Nephron (organoid): ENCODE measurements at regions not wholly inside any gene's neighbourhood (a gene's known extent, or its start where the extent isn't known, plus 50 kb on each side); places are given as distances from the start of the nearest gene placed in this dataset.

Experiments used
- H3K27ac Mint-ChIP-seq, 3 experiments: 2 replicates each; pipeline ENCODE4 v1.8.0; 2020; ENCODE audit warnings: mixed read lengths in 3 of 3, mild to moderate bottlenecking in 2 of 3, moderate library complexity in 1 of 3
- H3K27me3 Mint-ChIP-seq: 2 replicates; pipeline ENCODE4 v1.8.0; 2021; ENCODE audit warnings: low read depth, mild to moderate bottlenecking, moderate library complexity, mixed read lengths
- H3K36me3 Mint-ChIP-seq: 2 replicates; pipeline ENCODE4 v1.8.0; 2020; ENCODE audit warnings: low read depth, mixed read lengths
- H3K4me1 Mint-ChIP-seq: 2 replicates; pipeline ENCODE4 v1.8.0; 2020; ENCODE audit warnings: mixed read lengths
- H3K4me3 Mint-ChIP-seq, 3 experiments: 2 replicates each; pipeline ENCODE4 v1.8.0; 2020; ENCODE audit warnings: mild to moderate bottlenecking in 3 of 3, mixed read lengths in 3 of 3, moderate library complexity in 2 of 3
- H3K9me3 Mint-ChIP-seq: 2 replicates; pipeline ENCODE4 v1.8.0; 2020; ENCODE audit warnings: mixed read lengths
- TF ChIP-seq, protein P1 (sequence below), 3 experiments: fragments of 200-600 bp; sonication (generic); IDR thresholded peaks; one replicate each; pipeline ENCODE4 v1.5.0; 2021; ENCODE audit warnings: antibody characterized with exemption in 3 of 3; ENCODE audit not compliant: unreplicated experiment in 3 of 3

DNA sequence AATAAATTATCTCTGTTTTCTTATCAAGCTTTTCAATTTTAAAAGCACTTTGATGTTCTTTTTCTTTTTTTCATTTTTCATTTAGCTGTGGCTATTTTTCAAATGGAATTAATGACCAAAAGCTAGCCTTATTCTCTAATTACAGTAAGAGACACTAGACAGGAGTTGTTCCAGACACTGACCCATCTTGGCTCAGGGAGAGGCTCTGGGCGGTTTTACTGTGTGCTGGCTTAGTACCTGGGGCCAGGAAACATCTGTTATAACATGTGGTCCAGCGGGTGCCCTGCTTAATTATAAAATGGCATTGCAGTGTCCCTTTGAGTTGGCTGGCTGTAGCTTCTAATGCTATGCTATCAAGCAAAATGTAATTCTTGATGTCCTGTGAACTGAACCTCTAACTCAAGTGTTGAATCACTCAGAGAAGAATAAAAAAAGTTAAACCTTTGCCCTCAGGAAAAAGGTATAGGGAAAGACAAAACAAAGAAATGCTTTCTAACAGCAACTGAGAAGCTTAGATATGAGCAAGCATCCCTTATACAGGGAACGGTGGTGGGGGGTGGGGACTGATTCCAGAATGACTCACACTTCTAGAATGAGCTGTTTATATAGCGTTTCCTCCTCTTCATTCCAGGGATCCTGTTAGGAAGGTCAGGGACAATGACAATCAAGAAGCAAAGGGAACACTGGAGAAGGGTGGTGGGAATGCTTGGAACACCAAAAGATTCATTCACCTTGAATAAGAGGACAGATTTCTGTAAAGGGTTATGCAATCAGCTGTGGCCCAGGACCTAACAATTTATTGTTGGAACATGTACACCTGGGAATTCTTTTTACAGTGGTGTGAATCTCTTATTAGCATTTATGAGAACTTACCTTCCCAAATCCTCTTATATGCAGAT lies 58.7 kb upstream of the NFIB start:
- H3K27me3 Mint-ChIP-seq: no peaks in the 10 kb centered on the region
- TF ChIP-seq, protein P1, sequence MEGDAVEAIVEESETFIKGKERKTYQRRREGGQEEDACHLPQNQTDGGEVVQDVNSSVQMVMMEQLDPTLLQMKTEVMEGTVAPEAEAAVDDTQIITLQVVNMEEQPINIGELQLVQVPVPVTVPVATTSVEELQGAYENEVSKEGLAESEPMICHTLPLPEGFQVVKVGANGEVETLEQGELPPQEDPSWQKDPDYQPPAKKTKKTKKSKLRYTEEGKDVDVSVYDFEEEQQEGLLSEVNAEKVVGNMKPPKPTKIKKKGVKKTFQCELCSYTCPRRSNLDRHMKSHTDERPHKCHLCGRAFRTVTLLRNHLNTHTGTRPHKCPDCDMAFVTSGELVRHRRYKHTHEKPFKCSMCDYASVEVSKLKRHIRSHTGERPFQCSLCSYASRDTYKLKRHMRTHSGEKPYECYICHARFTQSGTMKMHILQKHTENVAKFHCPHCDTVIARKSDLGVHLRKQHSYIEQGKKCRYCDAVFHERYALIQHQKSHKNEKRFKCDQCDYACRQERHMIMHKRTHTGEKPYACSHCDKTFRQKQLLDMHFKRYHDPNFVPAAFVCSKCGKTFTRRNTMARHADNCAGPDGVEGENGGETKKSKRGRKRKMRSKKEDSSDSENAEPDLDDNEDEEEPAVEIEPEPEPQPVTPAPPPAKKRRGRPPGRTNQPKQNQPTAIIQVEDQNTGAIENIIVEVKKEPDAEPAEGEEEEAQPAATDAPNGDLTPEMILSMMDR (IDR thresholded peaks at IDR 0.05; ENCODE audit: unreplicated experiment in 3 of 3): no peak
- peaks cover 2% of the 10 kb centered on the region for H3K9me3 Mint-ChIP-seq
- no peaks in the 10 kb centered on the region for H3K36me3 Mint-ChIP-seq
- peak overlapping the region in 1 of 3 experiments; percentile 30 for H3K4me3 Mint-ChIP-seq
- peak overlapping the region; percentile 94 to 99 (median 98) for H3K27ac Mint-ChIP-seq
- peaks cover 28% of the 10 kb centered on the region for H3K4me1 Mint-ChIP-seq

DNA sequence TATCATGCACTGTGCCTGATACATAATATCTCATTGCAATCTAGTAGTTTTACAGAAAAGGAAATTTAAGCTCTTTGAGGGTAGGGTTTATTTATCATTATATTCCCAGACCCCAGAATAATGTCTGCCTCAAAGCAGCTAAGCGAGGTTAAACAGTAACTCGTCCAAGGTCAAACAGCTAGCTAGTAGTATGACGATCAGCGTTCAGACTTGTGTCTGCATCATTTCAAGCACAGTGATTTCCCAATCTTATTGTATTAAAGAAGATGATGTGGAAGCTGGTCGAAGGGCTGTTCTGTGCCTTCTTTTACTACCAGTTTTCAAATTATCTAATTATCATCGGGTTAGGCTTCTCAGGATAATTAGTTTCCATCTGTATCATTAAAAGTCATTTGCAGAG lies 55.1 kb upstream of the NFIB start:
- Mint-ChIP-seq H3K4me1 (peaks cover 53% of the 10 kb centered on the region), H3K9me3 (peaks cover 19% of the 10 kb centered on the region), H3K27me3 (no peaks in the 10 kb centered on the region), H3K27ac (peak overlapping the region in 2 of 3 experiments; percentile 13 to 40), H3K4me3 (no peak overlapping the region), H3K36me3 (peaks cover 12% of the 10 kb centered on the region)
- TF ChIP-seq, protein P1 (IDR thresholded peaks at IDR 0.05; ENCODE audit: unreplicated experiment in 3 of 3): no peak

DNA sequence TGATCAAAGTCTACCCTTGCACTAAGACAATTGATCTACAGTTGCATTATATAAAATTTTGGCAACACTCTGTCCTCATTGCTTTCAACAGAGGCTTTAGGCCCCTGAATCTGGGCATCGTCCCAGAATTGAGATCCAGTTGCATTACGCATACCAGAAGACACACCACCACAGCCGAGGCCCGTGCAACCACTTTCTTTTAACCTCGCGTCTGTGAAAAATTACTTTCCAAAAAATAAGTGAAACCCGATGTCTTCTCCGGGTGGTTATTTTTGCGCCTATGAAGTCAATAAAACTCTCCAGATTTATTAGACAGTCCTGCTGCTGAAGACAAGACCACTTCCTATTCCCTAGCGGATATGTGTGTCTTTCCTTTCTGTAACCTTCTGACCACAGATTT lies 52.1 kb upstream of the NFIB start:
- no peaks in the 10 kb centered on the region for H3K27me3 Mint-ChIP-seq
- H3K4me1 Mint-ChIP-seq: peaks cover 55% of the 10 kb centered on the region
- TF ChIP-seq, protein P1 (IDR thresholded peaks at IDR 0.05; ENCODE audit: unreplicated experiment in 3 of 3): no peak
- peaks cover 19% of the 10 kb centered on the region for H3K9me3 Mint-ChIP-seq
- H3K36me3 Mint-ChIP-seq: peaks cover 12% of the 10 kb centered on the region
- H3K27ac Mint-ChIP-seq: peak overlapping the region; percentile 77 to 99 (median 98)
- H3K4me3 Mint-ChIP-seq: peak overlapping the region in 1 of 3 experiments; percentile 51

DNA sequence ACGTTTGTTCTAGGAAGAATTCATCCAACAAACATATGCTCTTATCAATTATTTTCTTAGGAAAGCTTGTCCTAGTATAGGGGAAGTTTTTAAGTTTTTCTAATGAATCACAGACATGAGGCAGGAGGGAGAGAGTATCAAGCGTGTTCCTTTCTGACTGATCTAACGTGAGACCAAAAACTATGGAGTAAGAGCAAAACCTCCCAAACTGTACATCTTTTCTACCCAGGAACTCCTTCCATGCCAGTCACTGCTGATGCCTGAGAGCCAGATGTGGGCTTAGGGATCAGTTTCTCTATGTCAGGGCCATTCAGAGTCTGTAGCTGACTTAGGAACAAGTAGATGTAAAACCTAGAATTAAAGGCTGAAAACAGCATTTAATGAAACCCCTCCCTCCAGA lies 51.7 kb upstream of the NFIB start:
- peak overlapping the region; percentile 77 to 99 (median 98) for H3K27ac Mint-ChIP-seq
- peaks cover 19% of the 10 kb centered on the region for H3K9me3 Mint-ChIP-seq
- H3K4me3 Mint-ChIP-seq: peak overlapping the region in 1 of 3 experiments; percentile 51
- H3K27me3 Mint-ChIP-seq: no peaks in the 10 kb centered on the region
- TF ChIP-seq, protein P1 (IDR thresholded peaks at IDR 0.05; ENCODE audit: unreplicated experiment in 3 of 3): no peak
- peaks cover 54% of the 10 kb centered on the region for H3K4me1 Mint-ChIP-seq
- peaks cover 12% of the 10 kb centered on the region for H3K36me3 Mint-ChIP-seq
